AG08396 (cell line): ENCODE measurements at regions not wholly inside any gene's neighbourhood (a gene's known extent, or its start where the extent isn't known, plus 50 kb on each side); places are given as distances from the start of the nearest gene placed in this dataset.

Source experiments
- DNase-seq: peaks from one replicate; pipeline ENCODE4 v3.0.0; 2012; ENCODE audit warnings: low spot score, mixed read lengths

- DNase-seq = no peak
These were observed 65.1 kb downstream of the PFDN4 start for GRCh38 chr20:54272901-54273488.

GRCh38 chr20:54275359-54276111 is 67.6 kb downstream of the PFDN4 start:
- DNase-seq = no peak

GRCh38 chr20:54276577-54277169 is 68.8 kb downstream of the PFDN4 start:
- no peak for DNase-seq

DNA sequence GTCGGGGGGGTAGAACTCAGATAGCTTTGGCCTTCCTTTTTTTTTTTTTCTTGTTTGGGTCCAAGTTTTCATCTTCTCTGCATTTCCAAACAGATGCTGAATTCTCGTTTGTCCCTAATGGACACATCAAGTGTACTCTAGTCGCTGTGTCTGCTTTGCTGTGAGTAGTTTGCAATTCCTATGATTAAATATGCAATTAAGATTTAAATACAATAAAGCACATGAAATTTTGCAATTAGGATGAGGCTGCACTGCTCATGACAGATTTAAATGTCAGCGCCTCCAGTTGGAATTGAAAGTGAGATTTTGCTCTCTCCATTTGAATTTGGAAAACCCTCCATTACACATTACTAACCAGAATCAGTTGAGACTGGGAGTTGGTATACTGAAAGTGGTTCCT is 70.4 kb downstream of the PFDN4 start:
- no peak for DNase-seq

- DNase-seq = no peak
These were observed 74.7 kb downstream of the PFDN4 start for GRCh38 chr20:54282625-54283024.

DNA sequence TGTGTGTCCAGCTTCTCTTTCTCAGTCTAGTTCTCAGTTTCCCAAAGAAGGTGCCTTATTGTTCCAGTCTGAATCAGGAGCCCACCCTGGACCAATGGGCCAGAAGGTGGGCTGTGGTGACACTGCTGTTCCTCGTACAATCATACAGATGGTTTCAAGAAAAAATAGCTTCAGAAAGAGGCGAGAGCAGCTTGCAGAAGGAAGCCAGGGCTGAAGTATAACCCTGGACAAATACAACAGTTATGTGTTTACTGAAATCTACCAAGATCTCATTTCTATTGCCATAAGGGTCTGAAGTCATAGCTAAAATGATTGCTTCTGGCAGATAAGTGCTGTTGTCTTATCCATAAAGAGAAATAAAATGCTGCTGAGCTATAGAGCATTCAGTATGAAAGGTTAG is 75.4 kb downstream of the PFDN4 start:
- no peak for DNase-seq

DNA sequence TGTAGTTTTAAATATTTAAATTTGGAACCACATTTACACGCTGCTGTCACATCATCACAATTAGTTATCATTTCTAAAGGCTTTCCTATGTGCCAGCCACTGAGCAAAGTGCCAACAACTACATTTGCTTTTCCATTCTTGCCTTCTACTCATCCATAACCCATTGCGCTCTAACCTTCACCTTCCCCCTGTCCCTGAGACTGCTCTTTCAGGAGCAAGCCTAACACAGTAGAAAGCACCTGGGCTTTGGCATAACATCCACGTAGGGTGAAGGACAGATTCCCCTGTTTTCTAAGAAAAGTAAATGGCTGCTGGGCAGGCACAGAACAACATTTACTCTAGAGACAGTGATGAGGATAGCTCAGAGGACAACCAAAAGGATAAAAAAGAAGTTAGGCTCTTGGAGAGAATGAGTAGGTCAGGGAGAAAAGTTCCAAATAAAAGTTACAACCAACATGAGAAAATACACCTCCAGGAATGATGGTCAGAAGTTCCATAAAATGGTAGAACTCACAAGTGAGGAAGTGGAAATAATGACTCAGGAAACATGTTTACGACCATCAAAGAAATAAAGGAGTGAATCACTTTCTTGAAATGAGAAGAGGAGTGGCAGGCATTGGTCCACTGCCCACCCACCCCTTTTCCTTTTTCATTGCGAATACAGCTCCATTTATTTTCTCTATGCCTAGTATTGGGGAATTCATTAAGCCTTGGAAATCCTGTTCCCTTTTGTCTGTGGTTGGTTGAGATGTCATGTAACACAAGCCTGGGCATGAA is 77.2 kb downstream of the PFDN4 start:
- DNase-seq = no peak

- DNase-seq = no peak
These were observed 82.7 kb downstream of the PFDN4 start for GRCh38 chr20:54290636-54291035.

DNA sequence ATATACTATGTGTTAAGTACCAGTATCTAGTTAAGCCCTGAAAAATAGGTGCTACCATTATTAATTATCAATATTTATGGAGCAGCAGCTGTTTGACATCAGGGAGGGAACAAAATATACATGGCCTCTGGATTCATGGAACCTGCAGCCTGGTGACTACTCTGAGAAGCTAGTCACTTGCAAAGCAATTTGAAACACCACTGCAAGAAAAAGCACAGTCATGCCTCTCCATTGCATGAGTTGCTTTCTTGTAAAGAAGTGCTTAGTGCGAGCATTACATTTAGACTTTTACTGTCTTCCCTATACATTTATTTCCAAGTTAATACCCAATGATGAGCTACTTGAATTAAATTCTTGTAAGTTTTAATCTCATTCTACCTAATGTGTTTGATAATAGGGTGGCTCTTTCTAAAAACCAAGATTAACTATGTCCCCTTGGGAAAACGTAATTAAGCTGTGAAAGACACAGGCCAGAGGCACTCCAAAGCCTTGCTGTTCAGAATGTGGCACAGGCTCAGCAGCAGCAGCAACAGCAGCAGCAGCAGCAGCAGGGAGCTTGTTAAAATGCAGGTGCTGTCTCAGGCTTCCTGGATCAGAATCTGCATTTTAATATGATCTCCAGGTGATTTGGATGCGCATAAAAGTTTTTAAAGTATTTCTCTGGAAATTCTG is 83.6 kb downstream of the PFDN4 start:
- DNase-seq = no peak

GRCh38 chr20:54292185-54292584 is 84.3 kb downstream of the PFDN4 start:
- DNase-seq = no peak

DNA sequence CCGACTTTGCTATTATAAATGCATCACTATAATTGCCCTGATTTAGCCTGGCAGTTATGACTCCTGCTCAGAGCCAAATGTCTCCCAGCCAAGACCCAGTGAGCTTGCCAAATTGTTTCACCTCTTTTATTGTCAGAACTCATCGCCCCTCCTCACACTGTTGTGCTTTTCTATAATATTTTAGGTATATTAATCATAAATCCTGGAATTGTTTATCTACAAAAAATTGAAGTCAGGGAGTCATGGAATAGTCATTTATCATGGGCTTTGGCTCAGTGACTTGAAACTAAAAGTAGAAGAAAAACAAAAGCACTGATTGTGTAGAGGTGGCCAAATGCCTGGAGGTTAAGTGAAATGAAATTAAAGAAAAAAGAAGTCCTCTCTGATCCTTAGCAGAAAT is 85.6 kb downstream of the PFDN4 start:
- DNase-seq = no peak

DNA sequence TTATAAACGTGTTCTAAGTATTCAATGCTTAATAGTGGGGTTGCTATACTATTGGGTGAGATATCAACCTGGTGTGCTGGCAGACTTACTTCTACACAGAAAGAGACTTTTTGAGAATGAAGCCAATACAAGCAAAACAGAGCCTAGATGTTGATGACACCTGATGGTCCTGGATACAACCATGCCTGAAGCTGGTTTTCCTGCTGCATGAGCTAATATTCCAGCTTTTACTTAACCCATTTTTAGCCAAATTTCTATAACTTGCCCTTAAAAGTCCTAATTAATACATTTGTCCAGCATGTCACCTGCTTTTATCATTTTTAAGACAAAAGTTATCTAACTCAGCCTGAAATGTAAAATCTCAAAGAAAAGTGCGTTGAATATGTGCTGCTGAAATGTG is 86.2 kb downstream of the PFDN4 start:
- DNase-seq = no peak

GRCh38 chr20:54295686-54296085 is 87.8 kb downstream of the PFDN4 start:
- DNase-seq = no peak

DNA sequence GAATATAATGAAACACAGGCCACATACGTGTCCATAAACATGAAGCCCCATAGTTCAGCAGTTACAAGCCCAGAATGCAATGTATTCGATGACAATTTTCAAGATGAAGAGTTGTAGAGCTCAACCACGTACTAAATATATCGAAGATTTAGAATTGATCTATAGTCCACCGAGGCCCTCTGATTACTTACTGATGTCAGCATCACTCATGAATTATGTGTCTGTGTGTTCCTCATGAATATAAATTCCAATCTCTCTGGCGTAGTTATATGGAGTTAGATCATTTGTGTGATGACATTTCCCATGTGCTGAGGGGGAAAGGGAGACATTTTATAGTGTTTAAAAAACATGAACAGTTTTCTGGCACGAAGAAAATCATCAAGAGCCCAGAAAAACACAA is 97.5 kb downstream of the PFDN4 start:
- DNase-seq = no peak

GRCh38 chr20:54306985-54307710 is 99.3 kb downstream of the PFDN4 start:
- DNase-seq = no peak

DNA sequence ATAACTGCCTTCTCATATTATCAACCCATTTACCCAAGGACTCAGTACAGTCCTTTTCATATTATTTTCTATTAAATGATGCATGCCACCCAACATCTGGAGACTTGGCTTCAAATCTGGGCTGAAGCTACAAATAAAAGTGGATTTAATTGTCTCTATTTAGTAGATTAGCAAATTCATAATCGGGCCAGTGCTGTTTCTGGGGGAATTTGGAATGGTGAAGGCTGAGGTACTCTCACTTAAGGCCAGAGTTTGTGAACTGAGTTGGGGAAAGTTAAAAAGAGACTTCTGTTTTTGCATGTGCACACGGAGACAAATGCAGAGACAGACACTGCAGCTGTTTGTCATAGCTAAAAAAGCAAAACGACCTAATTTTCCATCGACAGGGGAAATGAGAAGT is 100.9 kb downstream of the PFDN4 start:
- no peak for DNase-seq

DNA sequence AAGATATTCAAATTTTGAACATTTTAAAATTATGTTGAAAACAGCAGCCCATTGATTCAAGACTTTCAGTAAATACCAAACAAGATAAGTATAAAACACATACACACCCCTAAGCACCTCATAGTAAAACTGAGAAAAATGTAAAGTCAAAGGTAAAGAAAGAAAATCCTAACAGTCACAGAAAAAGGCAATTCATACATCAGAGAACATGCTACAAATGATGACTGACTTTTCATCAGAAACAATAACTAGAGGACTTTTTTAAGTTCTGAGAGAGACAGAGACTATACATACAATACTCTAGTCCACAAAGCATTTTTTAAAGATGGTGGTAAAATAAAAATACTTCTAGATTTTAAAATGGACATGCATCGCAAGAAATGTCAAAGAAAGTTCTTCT is 111.0 kb downstream of the PFDN4 start:
- no peak for DNase-seq

GRCh38 chr20:54320148-54320607 is 112.3 kb downstream of the PFDN4 start:
- DNase-seq = no peak

- no peak for DNase-seq
These were observed 113.6 kb downstream of the PFDN4 start for GRCh38 chr20:54321352-54322087.

GRCh38 chr20:54323227-54323734 is 115.4 kb downstream of the PFDN4 start:
- no peak for DNase-seq

- no peak for DNase-seq
These were observed 116.2 kb downstream of the PFDN4 start for GRCh38 chr20:54324041-54324440.
